ENCODE measurements at regions not wholly inside any gene's neighbourhood (a gene's known extent, or its start where the extent isn't known, plus 50 kb on each side); places are given as distances from the start of the nearest gene placed in this dataset.

- Histone ChIP-seq H3K27me3 (ENCODE audit: control insufficient read depth, insufficient read depth, low read length) (no peaks in the 10 kb centered on the region), H3K36me3 (ENCODE audit: control insufficient read depth, insufficient read depth, low read length) (no peaks in the 10 kb centered on the region), H3K4me3 (ENCODE audit: low read depth, low read length) (no peak overlapping the region)
- DNase-seq (ENCODE audit: low read depth): no peak
- TF ChIP-seq, protein P1, sequence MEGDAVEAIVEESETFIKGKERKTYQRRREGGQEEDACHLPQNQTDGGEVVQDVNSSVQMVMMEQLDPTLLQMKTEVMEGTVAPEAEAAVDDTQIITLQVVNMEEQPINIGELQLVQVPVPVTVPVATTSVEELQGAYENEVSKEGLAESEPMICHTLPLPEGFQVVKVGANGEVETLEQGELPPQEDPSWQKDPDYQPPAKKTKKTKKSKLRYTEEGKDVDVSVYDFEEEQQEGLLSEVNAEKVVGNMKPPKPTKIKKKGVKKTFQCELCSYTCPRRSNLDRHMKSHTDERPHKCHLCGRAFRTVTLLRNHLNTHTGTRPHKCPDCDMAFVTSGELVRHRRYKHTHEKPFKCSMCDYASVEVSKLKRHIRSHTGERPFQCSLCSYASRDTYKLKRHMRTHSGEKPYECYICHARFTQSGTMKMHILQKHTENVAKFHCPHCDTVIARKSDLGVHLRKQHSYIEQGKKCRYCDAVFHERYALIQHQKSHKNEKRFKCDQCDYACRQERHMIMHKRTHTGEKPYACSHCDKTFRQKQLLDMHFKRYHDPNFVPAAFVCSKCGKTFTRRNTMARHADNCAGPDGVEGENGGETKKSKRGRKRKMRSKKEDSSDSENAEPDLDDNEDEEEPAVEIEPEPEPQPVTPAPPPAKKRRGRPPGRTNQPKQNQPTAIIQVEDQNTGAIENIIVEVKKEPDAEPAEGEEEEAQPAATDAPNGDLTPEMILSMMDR (IDR thresholded peaks at IDR 0.05; ENCODE audit: insufficient read depth, low read depth, low read length): no peak
- ChIA-PET CTCF (no interaction called here), POLR2A (interaction anchor here (0.7 kb wide), 1 partner anchor 120 kb away, joined by 6 read pairs; no protein-coding TSS in a partner anchor)
These were observed 75.7 kb upstream of the ARHGAP24 start for GRCh38 chr4:85399270-85399669.

- TF ChIP-seq, protein P1 (IDR thresholded peaks at IDR 0.05; ENCODE audit: insufficient read depth, low read depth, low read length): no peak
- Histone ChIP-seq H3K36me3 (ENCODE audit: control insufficient read depth, insufficient read depth, low read length) (no peaks in the 10 kb centered on the region), H3K27me3 (ENCODE audit: control insufficient read depth, insufficient read depth, low read length) (no peaks in the 10 kb centered on the region; the same call in 1 of the 2 replicates), H3K4me3 (ENCODE audit: low read depth, low read length) (no peak overlapping the region)
- DNase-seq (ENCODE audit: low read depth): peak; percentile 21
- ChIA-PET CTCF (no interaction called here), POLR2A (no interaction called here)
These were observed 72.6 kb upstream of the ARHGAP24 start for GRCh38 chr4:85402371-85402770.

DNA sequence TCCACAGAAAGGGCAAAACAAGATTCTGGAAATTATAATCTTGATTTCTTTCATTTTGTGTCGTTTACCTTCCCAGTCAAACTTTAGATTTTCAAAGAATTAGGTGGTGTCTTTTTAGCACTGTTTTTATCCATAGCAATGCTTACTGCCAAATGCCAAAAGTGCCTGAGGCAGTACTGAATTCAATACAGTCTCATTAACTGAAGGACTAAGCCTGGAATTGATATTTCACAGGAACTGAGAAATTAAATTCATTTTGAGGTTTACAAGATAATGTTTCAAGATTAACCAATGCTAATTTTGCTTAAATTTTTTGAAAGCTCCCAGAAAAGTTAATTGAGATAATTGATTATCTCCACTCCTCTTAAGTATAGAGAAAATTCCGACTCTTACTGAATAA, 68.8 kb upstream of the ARHGAP24 start:
- TF ChIP-seq, protein P1 (IDR thresholded peaks at IDR 0.05; ENCODE audit: insufficient read depth, low read depth, low read length): no peak
- DNase-seq (ENCODE audit: low read depth): no peak
- CTCF ChIA-PET: no interaction called here
- no peaks in the 10 kb centered on the region; the same call in 1 of the 2 replicates for H3K27me3 ChIP-seq (ENCODE audit: control insufficient read depth, insufficient read depth, low read length)
- H3K4me3 ChIP-seq (ENCODE audit: low read depth, low read length): no peak overlapping the region
- POLR2A ChIA-PET: no interaction called here
- H3K36me3 ChIP-seq (ENCODE audit: control insufficient read depth, insufficient read depth, low read length): no peaks in the 10 kb centered on the region

GRCh38 chr4:85407546-85407945, 67.4 kb upstream of the ARHGAP24 start:
- no peak for DNase-seq (ENCODE audit: low read depth)
- H3K27me3 ChIP-seq (ENCODE audit: control insufficient read depth, insufficient read depth, low read length): no peaks in the 10 kb centered on the region; the same call in 1 of the 2 replicates
- H3K4me3 ChIP-seq (ENCODE audit: low read depth, low read length): no peak overlapping the region
- no peaks in the 10 kb centered on the region for H3K36me3 ChIP-seq (ENCODE audit: control insufficient read depth, insufficient read depth, low read length)
- TF ChIP-seq, protein P1 (IDR thresholded peaks at IDR 0.05; ENCODE audit: insufficient read depth, low read depth, low read length): no peak
- ChIA-PET POLR2A (no interaction called here), CTCF (no interaction called here)

DNA sequence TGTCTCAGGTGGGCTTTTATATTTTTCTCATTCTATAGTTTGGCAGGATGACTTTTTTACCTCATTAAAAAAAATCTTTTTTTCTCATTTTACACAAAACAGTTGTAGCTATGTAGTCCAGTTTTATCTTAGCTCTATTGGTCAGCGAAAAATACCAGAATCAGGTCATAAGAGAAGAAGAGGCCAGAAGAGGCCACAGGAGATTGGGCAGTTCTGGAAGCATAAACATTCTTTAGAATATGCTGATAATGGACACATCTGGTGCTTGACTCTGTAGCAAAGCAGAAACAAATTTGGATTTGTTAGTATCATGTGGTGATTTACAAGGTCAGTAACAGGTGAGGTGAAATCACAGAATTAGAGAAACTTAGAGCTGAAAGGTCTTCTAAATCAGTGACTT, 66.6 kb upstream of the ARHGAP24 start:
- TF ChIP-seq, protein P1 (IDR thresholded peaks at IDR 0.05; ENCODE audit: insufficient read depth, low read depth, low read length): no peak
- DNase-seq (ENCODE audit: low read depth): no peak
- H3K27me3 ChIP-seq (ENCODE audit: control insufficient read depth, insufficient read depth, low read length): no peaks in the 10 kb centered on the region; the same call in 1 of the 2 replicates
- H3K4me3 ChIP-seq (ENCODE audit: low read depth, low read length): no peak overlapping the region
- ChIA-PET CTCF (no interaction called here), POLR2A (no interaction called here)
- H3K36me3 ChIP-seq (ENCODE audit: control insufficient read depth, insufficient read depth, low read length): no peaks in the 10 kb centered on the region
